ENCODE measurements at regions not wholly inside any gene's neighbourhood (a gene's known extent, or its start where the extent isn't known, plus 50 kb on each side); places are given as distances from the start of the nearest gene placed in this dataset.

DNA sequence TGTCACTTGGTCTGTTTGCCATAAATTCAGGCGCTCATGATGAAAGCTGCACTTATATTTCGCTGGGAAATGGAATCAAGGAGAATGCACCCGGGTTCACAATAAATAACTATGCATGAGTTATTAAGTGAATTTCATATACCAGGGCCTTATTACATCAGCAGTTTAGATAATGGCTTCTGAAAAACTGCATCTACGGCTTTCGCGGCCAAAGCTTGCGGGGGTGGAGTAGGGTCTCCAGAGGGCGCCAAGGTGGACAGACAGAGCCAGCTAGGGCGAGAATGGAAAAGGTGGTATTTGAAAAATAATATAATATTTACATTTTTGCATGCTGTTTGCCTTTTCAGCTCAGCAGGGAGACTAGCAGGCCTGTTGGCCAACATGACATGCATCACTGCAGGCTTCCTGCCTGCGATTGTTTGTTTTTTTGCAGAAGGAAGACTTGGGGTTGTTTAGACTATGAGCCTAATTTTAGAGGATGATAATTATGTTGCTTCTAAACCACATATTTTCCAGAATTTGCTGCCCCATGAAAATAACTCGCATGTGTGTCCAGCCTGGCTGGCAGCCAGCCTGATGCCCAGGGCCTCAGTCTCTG is 173.8 kb upstream of the IRX3 start:
- no peak for DNase-seq (ENCODE audit: low spot score in 2 of 2)
- no peaks in the 10 kb centered on the region for H3K9me3 ChIP-seq
- H3K4me1 ChIP-seq, result peaks cover 15% of the 10 kb centered on the region
- TF ChIP-seq CTCF (IDR thresholded peaks at IDR 0.05), result no peak
- no peak for TF ChIP-seq EP300 (IDR thresholded peaks at IDR 0.05)
- TF ChIP-seq POLR2AphosphoS5 (IDR thresholded peaks at IDR 0.05), result no peak
- no peak for TF ChIP-seq POLR2A (IDR thresholded peaks at IDR 0.05)
- 75% methylated on average over 11 of the region's 11 CpGs for WGBS
- H3K27ac ChIP-seq, result no peak overlapping the region
- no peak overlapping the region for H3K4me3 ChIP-seq
- H3K36me3 ChIP-seq, result no peaks in the 10 kb centered on the region
- H3K27me3 ChIP-seq, result no peaks in the 10 kb centered on the region

DNA sequence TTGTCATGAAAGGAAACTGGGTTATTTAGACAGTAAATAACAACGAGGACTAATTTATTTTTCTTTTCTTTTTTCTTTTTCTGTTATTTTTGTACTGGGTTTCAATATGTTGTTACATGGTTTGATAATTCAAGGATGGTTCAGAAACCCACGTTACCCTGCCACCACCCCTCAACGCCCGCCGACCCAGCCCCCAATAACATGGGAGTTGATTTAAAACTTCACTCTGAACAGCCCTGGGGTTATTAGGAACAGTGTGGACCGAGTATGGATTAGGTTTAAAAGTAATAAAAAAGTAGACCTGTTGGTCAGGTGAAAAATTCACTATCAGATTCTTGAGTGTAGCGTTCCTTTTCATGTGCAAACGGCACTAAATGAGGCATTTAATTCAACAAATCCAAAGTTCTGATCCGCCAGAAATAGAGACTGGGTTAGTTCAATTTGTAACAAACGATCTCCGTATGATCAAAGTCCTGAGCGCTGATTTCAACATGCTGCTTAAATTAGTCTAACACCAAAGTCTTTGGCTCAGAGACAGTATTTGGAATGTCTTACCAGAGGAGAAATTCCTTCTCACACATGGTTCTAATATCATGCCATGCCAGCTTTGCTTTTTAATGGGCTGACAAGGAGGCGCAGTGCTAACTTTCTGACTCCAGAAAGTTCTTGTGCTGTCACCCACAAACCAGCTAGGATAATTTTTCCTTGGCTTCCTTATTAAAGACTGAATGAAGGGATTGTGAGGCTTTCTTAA is 173.1 kb upstream of the IRX3 start:
- TF ChIP-seq EP300 (IDR thresholded peaks at IDR 0.05), result no peak
- peak in 1 of 3 donors; percentile 12 for TF ChIP-seq POLR2AphosphoS5 (IDR thresholded peaks at IDR 0.05)
- WGBS, result 51% methylated on average over 13 of the region's 13 CpGs

DNA sequence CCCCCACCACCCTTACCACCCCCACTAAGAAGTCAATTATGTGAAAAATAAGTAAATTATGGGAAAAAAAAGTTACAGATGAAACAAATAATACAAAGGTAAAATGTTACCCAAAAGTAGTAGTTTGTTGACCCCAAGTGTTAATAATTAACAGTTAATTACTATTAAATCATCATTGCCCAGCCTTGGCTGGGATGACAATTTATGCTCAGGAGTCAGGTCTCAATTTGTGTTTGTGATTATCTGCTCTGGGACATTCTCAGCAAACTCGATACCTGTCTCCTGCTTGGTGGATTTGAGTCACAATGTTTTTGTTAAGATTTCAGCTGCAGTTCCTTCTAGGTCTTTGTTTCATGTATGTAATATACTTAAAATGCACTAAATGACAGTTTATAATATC is 172.3 kb upstream of the IRX3 start:
- H3K4me3 ChIP-seq, result no peak overlapping the region
- WGBS, result 97% methylated on average over 1 of the region's 1 CpG

More for the DNA sequence above, 173.1 kb upstream of the IRX3 start:
- Histone ChIP-seq H3K27ac (no peak overlapping the region), H3K27me3 (no peaks in the 10 kb centered on the region), H3K4me1 (peaks cover 20% of the 10 kb centered on the region), H3K36me3 (no peaks in the 10 kb centered on the region), H3K4me3 (no peak overlapping the region), H3K9me3 (no peaks in the 10 kb centered on the region)
- DNase-seq (ENCODE audit: low spot score in 2 of 2), result no peak

GRCh38 chr16:54456291-54456690 is 169.7 kb upstream of the IRX3 start:
- 56% methylated on average over 3 of the region's 4 CpGs for WGBS
- Histone ChIP-seq H3K27me3 (no peaks in the 10 kb centered on the region), H3K9me3 (no peaks in the 10 kb centered on the region), H3K4me1 (peaks cover 20% of the 10 kb centered on the region), H3K27ac (no peak overlapping the region), H3K36me3 (no peaks in the 10 kb centered on the region), H3K4me3 (no peak overlapping the region)
- TF ChIP-seq POLR2A (IDR thresholded peaks at IDR 0.05), result no peak
- no peak for TF ChIP-seq POLR2AphosphoS5 (IDR thresholded peaks at IDR 0.05)
- no peak for TF ChIP-seq EP300 (IDR thresholded peaks at IDR 0.05)
- TF ChIP-seq CTCF (IDR thresholded peaks at IDR 0.05), result no peak
- DNase-seq (ENCODE audit: low spot score in 2 of 2), result no peak

More for the DNA sequence above, 172.3 kb upstream of the IRX3 start:
- Histone ChIP-seq H3K27me3 (no peaks in the 10 kb centered on the region), H3K4me1 (peaks cover 20% of the 10 kb centered on the region), H3K27ac (no peak overlapping the region), H3K9me3 (no peaks in the 10 kb centered on the region), H3K36me3 (no peaks in the 10 kb centered on the region)
- TF ChIP-seq EP300 (IDR thresholded peaks at IDR 0.05) (no peak), POLR2A (IDR thresholded peaks at IDR 0.05) (no peak), CTCF (IDR thresholded peaks at IDR 0.05) (no peak), POLR2AphosphoS5 (IDR thresholded peaks at IDR 0.05) (no peak)
- DNase-seq (ENCODE audit: low spot score in 2 of 2), result no peak

DNA sequence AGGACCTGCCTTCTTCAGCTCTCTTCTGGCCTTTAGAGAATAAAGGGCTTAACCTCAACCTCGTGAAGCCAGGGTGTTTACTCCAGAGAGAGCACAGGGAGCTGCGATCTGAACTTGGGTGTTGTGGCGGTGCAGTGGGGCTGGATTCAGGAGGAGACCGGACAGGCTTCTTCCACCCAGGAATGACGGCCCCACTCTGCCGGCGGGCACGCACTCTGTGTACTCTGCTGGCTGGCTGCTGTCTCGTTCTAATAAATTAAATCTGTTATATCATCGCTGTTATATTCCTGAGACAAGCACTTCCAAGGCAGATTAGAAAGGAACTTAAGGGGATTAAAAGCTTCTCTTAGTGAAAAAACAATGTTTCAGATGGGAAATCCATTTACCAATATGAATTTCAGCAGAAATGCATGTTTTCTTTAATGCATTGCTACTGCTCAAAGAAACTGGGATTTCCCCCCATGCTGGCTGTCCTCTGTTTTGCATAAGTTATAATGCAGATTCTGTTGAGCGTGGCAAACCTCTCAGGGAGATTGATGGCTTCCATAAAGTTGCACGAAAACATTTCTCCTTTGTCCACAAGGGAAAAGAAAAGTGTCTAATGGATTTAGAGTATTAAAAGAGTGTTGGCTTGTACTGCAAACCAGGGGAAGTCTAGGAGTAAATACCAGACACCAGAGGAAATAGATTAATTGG is 168.6 kb upstream of the IRX3 start:
- no peaks in the 10 kb centered on the region for H3K27me3 ChIP-seq
- no peak overlapping the region for H3K27ac ChIP-seq
- H3K4me3 ChIP-seq, result no peak overlapping the region
- no peak for DNase-seq (ENCODE audit: low spot score in 2 of 2)
- WGBS, result 44% methylated on average over 12 of the region's 12 CpGs
- no peaks in the 10 kb centered on the region for H3K36me3 ChIP-seq
- no peaks in the 10 kb centered on the region for H3K9me3 ChIP-seq
- H3K4me1 ChIP-seq, result peaks cover 16% of the 10 kb centered on the region
- TF ChIP-seq CTCF (IDR thresholded peaks at IDR 0.05) (no peak), POLR2AphosphoS5 (IDR thresholded peaks at IDR 0.05) (no peak), POLR2A (IDR thresholded peaks at IDR 0.05) (no peak), EP300 (IDR thresholded peaks at IDR 0.05) (no peak)

Measured in suprapubic skin (tissue), 4 donors.